GM19372 (cell line): ENCODE measurements at regions not wholly inside any gene's neighbourhood (a gene's known extent, or its start where the extent isn't known, plus 50 kb on each side); places are given as distances from the start of the nearest gene placed in this dataset.

Experiments
- ATAC-seq: cut with Tn5 transposase; IDR thresholded peaks from one replicate; pipeline ENCODE4 v1.9.1; 2021; ENCODE audit warnings: mild to moderate bottlenecking, low read depth, moderate library complexity; ENCODE audit not compliant: unreplicated experiment

GRCh38 chr18:55166260-55166598 is 207.0 kb upstream of the CCDC68 start:
- no peak for ATAC-seq

- ATAC-seq = no peak
Measured at GRCh38 chr18:55163550-55163949, 204.3 kb upstream of the CCDC68 start.

DNA sequence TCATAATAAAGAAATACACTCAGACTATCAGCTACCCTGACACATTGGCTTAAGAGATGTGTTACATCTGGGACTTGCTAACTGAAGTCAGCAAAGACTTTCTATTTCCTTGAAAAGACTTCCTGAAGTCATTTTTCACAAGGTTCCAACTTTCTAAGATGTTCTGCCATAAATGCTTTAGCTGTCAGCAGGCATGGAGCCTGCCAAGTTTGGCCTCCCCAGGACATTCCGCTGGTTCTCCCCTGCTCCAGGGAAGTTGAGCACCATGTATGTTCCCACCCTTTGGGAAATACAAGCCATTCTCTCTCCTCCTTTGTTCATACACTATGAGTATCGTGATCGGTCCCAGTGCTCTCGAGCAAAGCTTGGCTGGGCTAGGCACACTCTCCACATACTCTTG is 202.7 kb upstream of the CCDC68 start:
- no peak for ATAC-seq

DNA sequence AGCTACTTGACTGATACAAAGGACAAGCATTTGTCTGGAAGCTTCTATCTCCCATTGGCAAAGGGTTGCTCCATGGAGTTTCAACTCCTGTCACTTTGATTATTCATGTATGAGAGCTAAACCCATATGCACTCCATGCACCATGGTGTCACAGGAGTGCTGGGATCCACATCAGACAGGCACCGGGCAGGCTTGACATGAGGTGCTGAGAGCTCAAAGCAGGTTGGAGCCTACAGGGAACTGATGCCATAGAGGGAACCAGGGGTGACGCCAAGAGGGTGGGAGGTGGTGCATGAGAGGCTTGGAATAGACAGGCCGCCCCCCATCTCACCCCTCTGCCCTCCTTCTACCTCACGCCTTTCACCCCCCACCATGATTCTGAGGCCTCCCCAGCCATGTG is 199.8 kb upstream of the CCDC68 start:
- no peak for ATAC-seq

DNA sequence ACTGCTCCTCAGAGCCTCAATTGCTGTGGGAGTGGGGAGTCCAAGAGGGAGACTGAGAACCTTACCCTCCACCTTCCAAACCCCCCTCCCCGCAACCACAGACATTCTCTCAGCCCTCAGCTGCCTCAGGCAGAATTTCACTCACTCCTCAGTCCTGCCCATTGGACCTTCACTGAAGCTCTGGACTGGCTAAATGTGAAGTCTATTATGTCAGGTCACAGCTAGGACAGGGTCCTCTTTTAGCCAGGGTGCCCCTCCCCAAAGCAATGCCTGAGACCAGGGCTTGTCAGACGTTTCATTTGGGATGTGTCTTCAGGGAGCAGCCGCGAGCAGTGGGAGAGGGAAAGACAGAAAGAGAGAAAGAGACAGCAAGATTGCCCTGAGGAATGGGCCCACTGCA is 199.3 kb upstream of the CCDC68 start:
- ATAC-seq = no peak

- no peak for ATAC-seq
Measured at GRCh38 chr18:55153346-55153745, 194.1 kb upstream of the CCDC68 start.

GRCh38 chr18:55152801-55153200 is 193.5 kb upstream of the CCDC68 start:
- no peak for ATAC-seq

GRCh38 chr18:55149994-55150393 is 190.7 kb upstream of the CCDC68 start:
- ATAC-seq = no peak

DNA sequence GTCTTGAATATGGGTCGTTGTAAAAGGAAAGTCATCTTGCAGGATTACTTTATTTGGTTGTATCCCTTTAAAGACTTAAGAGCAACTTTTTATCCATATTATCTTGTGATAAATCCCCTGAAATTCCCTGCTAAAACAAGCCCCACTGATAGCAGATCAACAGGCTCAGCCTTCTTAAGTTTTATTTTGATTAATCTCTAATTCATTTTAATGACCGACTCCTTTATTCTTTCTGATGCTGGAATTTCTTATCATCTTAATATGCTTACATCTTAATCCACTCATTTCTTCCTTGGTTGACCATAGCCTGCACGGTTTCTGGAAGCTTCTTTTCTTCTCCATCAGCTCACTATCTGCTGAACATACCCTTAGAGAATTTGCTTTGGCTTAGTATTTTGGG is 188.5 kb upstream of the CCDC68 start:
- no peak for ATAC-seq

- no peak for ATAC-seq
Measured at GRCh38 chr18:55144193-55144930, 185.1 kb upstream of the CCDC68 start.

- no peak for ATAC-seq
Measured at GRCh38 chr18:55142410-55142809, 183.1 kb upstream of the CCDC68 start.

DNA sequence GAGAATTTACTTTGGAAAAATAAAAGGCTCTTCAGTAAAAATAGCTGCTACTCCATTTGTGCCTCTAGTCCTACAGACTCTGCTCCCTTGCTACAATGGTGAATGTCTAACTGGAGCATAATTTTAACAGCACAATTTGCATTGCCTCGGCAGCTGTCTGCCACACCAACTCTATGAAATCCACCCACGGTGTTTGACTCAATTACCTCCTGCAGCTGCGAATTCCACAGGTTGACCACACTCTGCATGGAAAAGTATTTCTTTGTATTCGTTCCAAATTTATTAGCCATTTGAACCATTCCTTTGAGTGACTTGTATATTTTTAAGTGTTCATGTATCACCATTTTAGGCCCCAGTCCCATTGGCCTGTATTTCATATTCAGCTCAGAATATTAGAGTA is 182.1 kb upstream of the CCDC68 start:
- ATAC-seq = no peak

DNA sequence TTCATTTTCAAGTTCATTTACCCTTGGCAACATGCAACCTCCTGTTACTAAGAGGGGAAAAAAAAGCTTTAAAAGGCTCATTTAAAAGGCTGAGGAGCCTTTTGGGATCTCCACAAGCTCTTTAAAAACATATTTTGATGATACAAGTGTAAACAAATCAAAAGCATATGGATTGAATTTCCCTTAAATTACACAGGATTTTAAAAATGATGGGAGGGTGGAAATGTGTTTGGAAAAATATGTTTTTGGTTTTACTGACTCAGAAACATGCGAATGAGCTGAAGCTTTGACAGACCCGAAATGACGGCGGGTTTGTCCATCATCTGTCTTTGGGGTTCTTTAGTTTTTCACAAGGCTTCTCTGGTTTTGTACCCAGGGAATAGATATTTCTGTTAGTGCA is 180.6 kb upstream of the CCDC68 start:
- no peak for ATAC-seq

GRCh38 chr18:55139307-55139706 is 180.0 kb upstream of the CCDC68 start:
- ATAC-seq = no peak

DNA sequence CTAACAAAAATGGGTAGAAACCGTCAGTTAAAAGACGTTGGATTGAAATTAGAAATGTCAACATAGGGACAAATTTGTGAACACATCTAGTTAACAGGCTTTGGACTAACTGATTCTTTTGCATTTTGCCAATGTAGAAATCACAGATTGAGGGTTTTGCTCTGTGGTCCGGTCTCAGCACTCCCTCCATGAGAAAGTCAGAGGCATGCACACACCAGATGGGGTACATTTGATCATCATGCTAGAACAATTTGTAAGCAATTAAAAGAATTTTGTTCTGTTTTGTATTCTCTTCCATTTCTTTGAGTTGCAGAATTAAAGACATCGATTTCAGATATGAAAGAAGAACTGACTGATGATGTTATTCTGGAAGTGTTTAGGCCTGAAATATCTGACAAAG is 179.1 kb upstream of the CCDC68 start:
- no peak for ATAC-seq

DNA sequence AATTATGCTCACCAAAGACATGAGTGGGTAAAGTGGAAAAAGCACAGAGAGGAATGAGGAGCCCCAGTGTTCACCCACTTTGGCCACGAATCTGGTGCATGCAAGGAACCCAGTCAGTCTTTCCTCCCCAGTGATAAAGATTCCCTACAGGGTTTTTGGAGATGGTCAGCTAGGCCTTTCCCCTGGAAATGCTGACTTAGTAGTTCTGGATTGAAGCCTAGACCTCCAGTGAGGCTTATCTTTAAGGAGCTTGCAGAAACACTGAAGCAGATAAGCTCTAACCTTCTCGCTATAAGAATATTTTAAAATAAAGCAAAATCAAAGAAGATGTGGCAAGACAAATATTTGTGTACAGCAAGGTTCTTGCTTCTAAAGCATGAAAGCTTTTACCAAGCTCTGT is 178.3 kb upstream of the CCDC68 start:
- no peak for ATAC-seq

GRCh38 chr18:55136864-55137263 is 177.6 kb upstream of the CCDC68 start:
- ATAC-seq = no peak

DNA sequence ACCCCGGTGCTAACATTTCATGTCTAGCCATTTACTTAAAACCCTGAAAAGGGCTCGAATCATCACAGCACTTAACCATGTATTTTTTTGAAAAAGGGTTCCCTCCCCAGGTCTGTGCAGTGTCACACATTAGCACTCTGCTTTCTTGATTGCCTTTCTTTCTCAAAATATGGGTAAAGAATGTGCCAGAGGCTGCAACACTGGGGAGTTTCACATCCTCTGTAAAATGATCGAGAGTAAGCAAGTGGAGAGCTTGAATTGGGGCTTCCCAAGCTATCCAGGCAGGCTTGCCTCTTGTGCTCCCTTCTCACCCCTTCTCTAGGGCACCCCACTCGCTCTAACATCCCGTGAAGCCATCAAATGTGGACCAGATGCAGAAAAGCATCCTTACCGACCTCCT is 177.0 kb upstream of the CCDC68 start:
- no peak for ATAC-seq

DNA sequence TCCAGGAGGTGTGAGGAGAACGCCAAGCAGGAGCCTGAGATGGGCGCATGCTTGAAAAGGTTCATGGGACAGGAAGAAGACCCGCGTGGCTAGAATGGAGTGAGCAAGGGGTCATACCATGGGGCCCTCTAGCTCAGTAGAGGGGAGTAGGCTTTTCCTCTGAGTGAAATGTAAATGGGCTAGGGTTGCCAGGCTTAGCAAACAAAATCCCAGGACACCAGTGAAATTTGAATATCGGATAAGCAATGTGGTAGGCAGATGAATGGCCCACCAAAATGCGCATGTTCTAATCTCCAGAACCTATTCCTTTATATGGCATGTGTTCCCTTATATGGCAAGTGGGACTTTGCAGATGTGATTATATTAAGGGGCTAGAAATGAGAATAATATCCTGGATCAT is 174.1 kb upstream of the CCDC68 start:
- no peak for ATAC-seq

- no peak for ATAC-seq
Measured at GRCh38 chr18:55128437-55128836, 169.2 kb upstream of the CCDC68 start.

- ATAC-seq = no peak
Measured at GRCh38 chr18:55124078-55124763, 165.0 kb upstream of the CCDC68 start.

DNA sequence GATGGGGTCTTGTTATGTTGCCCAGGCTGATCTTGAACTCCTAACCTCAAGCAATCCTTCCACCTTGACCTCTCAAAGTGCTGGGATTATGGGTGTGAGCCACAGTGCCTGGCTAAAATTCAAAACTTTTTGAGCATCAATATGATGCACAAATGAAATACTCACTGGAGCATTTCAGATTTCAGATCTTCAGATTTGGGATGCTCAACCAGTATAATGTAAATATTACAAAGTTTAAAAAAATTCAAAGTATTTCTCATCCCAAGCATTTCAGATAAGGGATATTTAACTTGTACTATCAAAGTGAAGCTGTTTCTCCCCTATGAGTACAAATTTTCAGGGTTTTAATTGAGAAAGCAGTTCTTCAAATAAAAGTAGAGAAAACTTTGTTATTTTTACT is 164.1 kb upstream of the CCDC68 start:
- no peak for ATAC-seq
